CD4-positive, alpha-beta T cell treated with Interferon gamma for 1 hour (primary cell): ENCODE measurements at regions not wholly inside any gene's neighbourhood (a gene's known extent, or its start where the extent isn't known, plus 50 kb on each side); places are given as distances from the start of the nearest gene placed in this dataset.

Experiments used
- DNase-seq: peaks from one replicate; pipeline ENCODE4 v3.0.0-alpha.2; 2020

DNA sequence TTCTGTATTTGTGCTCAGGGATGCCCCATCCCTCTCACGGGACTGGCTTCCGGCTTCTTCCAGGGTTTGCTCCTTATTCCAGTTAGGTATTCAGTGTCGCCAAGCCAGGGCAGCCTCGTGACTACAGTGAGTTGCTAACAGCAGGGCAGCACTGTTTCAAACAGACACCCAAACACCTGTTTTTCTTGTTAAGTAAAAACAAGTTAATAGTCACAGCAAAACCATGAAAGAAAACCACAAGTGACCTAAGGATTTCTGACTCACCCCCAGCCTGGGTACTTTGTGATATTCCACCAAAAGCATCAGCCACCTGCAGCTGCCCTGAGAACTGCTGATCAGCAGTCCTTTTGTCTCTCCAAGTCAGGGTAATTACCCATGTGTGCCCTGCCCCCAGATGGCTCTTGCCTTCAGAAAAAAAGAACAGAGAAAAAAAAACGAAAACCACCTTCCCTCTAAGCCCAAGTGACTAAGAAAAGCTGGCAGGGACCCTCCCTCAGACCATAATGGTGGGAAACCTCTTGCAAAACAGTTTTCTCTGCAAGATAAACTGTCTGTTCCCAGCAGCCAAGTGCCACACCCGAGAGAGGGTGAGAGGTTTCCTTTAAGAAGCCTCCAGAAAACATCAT is 178.2 kb downstream of the ANAPC1 start:
- peak; percentile 29 for DNase-seq

DNA sequence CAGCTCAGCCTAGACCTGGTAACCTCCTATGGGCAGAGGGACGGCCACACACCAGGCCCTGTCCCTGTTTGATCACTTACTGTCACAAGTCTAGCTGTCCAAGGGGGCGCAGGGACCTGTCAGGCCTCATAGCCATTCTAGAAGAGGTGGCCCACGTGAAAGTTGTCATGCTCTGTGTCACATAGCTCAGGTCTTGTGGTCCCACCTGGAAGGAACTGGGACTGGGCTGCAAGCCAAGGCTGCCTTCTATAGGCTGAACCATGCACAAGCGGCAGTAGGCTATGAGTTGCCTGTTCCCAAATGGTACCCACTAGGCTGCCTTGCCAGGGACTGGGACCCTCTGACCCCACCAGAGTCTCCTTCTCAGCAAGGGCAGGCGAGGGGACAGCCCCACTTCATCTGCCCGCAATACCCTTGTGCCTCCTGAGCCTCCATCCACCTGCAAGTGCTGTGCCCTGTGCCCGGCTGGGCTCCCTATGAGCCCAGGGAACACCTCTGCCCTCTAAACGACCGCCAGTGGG is 177.5 kb downstream of the ANAPC1 start:
- no peak for DNase-seq

DNA sequence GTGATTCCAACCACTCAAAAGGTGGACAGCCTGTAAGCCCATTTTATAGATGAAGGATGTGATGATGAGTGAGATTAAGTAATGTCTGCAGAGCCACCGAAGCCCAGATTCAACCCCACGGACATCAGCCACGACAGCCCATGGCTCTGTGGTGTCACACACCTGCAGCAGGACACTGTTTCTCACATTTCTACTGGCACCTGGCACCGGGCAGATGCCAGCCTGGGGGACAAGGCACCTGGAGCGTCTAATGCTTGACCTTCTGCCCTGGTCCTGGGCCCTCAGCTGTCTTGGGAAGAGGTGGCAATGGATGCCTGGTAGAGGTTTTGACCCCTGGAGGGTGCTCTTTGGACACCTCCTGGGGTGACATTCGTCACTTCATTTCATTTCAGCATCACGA is 176.3 kb downstream of the ANAPC1 start:
- DNase-seq: no peak

DNA sequence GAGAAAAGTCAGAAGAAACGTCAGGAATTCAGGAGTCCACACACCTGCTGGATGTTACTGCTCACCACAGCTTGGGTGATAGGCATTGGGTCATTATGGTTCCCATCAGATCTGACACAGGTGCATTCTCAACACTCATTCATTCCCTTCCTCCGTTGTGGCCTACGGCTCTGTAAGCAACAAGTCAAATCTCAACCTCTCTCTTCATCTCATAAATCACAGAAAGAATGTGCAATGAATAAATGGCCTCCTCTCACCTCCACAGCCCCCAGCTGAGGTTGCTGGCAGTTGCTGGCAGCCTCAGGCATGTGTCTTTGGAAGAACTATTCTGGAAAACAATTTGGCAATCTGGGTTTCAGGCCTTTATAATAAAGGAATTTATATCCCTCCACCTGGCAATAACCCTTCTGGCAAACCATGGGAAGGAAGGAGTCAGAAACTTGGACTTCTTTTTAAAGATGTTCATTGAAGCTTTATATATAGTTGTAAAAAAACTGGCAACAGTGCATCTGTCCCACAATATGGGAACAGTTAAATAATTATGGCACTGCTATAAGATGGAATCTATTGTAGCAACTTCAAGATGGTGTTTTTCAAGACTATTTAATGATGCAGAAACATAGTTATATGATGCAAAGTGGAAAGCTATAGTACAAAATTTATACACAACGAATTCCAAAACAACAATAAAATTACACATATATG is 175.4 kb downstream of the ANAPC1 start:
- DNase-seq: no peak

DNA sequence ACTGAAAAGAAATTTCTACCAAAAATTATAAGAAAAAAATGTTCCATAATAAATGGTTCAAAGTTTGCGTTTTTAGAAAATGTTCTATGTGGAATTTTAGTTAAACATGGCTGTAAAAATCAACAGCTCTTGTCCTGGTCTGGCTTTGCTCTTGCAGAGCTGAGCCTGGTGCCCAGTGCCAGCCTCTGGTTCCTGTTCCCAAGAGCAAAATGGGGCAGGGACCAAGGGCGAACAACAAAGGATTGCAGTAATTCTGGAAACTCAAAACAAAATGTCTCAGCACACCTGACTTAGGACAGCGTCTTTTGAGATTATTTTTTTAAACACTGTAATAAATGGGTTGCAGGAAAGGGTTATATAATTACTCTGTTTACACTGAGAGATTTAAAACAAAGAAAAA is 174.7 kb downstream of the ANAPC1 start:
- no peak for DNase-seq

DNA sequence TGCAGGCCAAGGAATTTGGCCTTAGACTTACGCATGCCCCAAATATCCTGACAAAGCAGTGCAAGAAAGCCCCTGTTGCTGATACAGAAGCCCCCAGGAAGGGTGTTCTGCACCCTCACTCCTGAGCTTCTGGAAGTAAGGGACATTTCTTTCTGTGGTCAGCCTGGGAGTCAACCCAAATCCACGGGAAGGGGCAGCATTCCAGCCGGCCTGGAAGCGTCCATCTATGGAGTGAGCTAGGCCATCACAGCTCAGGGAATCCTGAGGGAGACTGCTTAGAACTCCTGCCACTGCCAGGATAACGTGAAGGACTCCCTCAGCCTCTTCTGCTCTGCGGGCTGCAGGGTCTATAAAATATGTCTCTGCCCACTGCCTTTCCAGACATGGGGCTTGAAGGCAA is 173.9 kb downstream of the ANAPC1 start:
- no peak for DNase-seq

DNA sequence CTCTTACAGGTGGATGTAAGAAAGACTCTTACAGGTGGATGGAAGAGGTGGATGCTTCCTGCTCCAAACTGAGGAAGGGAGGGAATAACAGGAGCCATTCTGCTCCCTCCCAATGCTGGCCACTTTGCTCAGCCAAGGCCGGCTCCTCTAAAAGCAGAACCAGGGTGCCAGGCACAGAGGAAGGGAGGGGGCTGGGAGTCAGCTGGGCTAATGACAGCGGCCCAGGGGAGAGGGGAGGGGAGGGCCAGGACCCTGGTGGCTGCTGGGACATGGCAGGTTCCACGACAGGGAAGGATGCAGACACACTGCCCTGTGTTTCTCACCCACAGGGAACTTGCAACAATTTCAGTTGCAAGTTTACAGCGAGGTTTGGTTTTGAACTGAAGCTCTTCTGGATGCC is 173.4 kb downstream of the ANAPC1 start:
- DNase-seq: no peak

DNA sequence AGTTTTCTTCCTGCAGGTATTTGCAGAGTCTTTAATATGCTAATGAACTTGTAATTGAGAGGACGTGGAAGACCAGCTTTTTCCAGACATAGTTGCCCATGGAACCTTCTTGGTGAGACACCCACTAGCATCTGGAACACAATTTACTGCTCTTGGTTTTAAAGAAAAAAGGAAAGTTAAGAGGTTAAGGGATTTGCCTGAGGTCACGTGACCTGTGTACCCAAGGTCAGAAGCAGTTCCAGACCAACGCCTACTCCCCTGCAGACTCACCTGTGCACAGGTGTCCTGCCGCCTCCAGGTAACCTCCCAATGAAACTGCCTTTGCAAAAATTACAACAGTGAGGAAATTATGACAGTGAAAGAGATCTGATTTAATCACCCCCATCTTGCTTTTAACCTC is 172.7 kb downstream of the ANAPC1 start:
- DNase-seq: no peak

DNA sequence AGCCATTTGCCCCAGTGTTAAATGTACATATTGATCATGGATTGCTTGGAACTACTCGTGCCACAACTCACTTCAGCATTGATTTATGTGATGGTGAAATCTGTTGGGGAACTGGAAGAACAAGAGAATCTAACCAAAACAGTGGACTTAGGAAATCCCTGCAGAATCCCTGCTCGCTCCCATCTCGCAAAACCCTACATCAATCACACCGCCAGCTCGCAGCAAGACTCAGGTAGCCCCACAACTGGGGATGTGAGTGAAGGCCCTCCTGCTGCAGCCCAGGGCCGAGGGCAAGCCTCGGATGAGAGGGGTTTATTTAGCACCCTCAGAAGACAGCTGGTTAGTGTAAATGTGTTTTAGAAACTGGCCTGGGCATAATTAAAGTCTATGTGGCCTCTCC is 171.6 kb downstream of the ANAPC1 start:
- no peak for DNase-seq

DNA sequence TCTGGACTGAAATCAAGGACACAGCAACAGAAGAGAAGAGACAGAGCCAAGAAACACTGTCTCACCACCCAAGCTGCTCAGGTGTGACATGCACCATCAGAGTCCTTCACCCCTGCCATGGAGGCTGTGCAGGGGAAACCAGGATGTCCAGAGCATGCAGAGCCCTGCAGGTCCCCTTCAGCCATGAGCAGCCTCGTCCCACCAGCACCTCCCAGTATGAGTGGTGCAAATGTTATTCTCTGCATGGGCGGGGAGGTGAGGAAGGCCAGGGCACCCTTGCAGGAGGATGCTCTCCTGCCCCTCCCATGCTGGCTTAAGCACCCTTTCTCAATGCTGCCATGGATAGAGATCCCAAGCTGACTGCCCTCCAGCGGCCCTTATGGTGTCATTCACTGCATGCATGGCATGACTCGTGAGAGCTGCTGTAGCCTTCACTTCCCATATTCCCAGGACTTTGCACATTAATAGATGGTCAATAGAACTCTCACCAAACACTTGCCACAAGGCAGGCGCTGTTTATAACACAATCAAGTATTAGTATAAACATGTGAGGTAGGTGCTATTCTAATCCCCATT is 171.0 kb downstream of the ANAPC1 start:
- DNase-seq: no peak

DNA sequence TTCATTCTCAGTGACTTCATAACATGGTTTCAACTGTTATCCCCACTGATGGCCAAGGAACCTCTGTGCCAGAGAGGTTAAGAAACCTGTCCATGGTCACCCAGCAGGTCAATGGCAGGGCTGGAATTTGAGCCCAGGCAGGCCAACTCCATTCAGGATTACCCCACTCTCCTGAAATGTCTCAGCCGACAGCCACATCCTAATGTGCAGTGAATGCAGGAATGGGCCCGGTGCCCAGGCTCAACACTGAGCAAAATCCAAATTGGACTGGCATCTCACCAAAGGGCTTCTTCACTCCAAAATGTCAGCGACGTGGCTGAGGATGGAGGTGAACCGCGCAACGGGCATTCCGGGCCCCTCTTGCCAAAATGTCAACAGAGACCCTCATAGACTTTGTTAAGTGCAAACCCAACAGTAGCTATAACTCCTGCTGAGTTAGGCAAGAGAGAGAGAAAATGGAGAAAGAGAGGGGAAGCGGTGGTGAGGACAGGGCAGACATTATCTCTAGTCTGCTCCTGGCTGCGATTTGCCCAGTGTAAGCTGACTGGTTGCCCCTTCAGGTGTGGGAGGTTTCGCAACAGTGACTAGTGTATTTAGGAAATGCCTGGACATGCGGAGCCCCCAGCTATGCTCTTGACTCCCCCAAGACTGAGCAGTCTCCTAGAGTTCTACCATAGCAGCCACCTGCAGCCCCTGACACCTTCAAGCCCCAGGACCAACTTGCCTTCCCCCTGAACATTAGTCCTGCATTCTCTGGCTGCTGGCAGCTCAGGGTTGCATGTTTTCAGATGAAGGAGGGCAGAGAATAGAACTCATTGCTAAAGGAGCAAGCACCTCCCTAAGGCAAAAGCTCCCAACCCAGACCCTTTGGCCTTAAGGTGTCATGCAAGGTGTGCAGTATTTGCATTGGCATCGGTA is 167.7 kb downstream of the ANAPC1 start:
- no peak for DNase-seq

DNA sequence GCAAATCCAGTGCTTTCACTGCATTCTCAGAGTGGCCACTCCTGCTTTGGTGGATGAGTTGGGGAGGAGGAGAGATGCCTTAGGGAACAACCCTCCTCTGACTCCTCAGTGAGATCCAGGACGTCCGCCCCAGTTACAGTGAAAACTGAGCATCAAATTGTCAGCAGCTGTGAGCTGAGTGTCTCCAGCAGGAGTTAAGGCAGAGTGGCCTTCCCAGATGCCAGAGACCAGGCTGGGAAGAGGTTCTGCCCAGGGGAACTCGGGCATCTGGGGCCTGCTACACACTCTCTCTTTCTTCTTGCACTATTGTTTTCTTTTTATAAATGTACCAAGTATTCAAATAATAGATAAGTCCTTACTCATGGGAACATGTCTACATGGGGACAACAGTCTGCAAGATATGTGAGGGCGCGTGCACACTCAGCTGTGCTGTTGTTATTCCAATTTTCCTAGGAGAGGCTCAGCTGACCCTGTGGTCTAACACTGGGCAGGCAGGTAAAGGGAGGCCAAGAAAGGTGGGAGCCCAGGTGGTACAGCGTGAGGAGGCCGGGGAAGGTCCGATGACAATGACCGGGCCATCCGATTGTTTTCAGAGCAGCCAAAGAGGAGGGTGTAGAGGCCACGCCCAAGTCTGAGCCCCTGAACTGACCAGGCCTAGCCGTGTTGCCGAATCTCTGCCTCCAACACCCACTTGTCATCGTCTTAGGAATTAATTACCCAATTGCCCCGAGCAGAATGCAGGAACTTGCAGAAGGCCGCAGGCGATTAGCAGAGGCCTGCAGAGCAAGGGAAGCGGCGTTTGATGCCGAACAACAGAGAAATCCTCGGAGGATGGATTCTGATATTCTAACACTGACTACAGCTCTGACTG is 166.9 kb downstream of the ANAPC1 start:
- DNase-seq: no peak
